Right forelimb (tissue), 1 donor: ENCODE measurements at regions not wholly inside any gene's neighbourhood (a gene's known extent, or its start where the extent isn't known, plus 50 kb on each side); places are given as distances from the start of the nearest gene placed in this dataset.
"Not testable (repeated sequence)": the region's sequence is repeated elsewhere in the genome, so short reads cannot be mapped to it uniquely, and the experiment has no call there.

Experiments
- DNase-seq: peaks from one replicate; pipeline ENCODE4 v3.0.0-alpha.2; 2018

- no peak for DNase-seq
Observed at GRCh38 chr3:89946884-89947283, 839.5 kb downstream of the EPHA3 start.

- DNase-seq: no peak
Observed at GRCh38 chr3:89947337-89947954, 840.0 kb downstream of the EPHA3 start.

- no peak for DNase-seq
Observed at GRCh38 chr3:89948008-89948407, 840.6 kb downstream of the EPHA3 start.

GRCh38 chr3:89950772-89951171 is 843.4 kb downstream of the EPHA3 start:
- DNase-seq: no peak

- DNase-seq: no peak
Observed at GRCh38 chr3:89954137-89954536, 846.7 kb downstream of the EPHA3 start.

GRCh38 chr3:89955156-89955555 is 847.7 kb downstream of the EPHA3 start:
- DNase-seq: no peak

GRCh38 chr3:89957451-89957850 is 850.0 kb downstream of the EPHA3 start:
- no peak for DNase-seq

- not testable (repeated sequence) for DNase-seq
Observed at GRCh38 chr3:89958163-89958562, 850.7 kb downstream of the EPHA3 start.

GRCh38 chr3:89964347-89964746 is 856.9 kb downstream of the EPHA3 start:
- no peak for DNase-seq

GRCh38 chr3:89966877-89967665 is 859.6 kb downstream of the EPHA3 start:
- DNase-seq: peak; percentile 52

- no peak for DNase-seq
Observed at GRCh38 chr3:89971329-89971728, 863.9 kb downstream of the EPHA3 start.

- DNase-seq: no peak
Observed at GRCh38 chr3:89973156-89973555, 865.7 kb downstream of the EPHA3 start.

- no peak for DNase-seq
Observed at GRCh38 chr3:89974903-89975519, 867.6 kb downstream of the EPHA3 start.

- no peak for DNase-seq
Observed at GRCh38 chr3:89983449-89983848, 876.0 kb downstream of the EPHA3 start.

GRCh38 chr3:90005281-90005847 is 897.9 kb downstream of the EPHA3 start:
- DNase-seq: no peak

GRCh38 chr3:90007778-90008499 is 900.5 kb downstream of the EPHA3 start:
- DNase-seq: no peak

- DNase-seq: no peak
Observed at GRCh38 chr3:90010341-90010740, 902.9 kb downstream of the EPHA3 start.

GRCh38 chr3:90011131-90011530 is 903.7 kb downstream of the EPHA3 start:
- no peak for DNase-seq

GRCh38 chr3:90011596-90011995 is 904.2 kb downstream of the EPHA3 start:
- no peak for DNase-seq

- no peak for DNase-seq
Observed at GRCh38 chr3:90011996-90012395, 904.6 kb downstream of the EPHA3 start.

- DNase-seq: no peak
Observed at GRCh38 chr3:90015688-90016356, 908.4 kb downstream of the EPHA3 start.

GRCh38 chr3:90016555-90016954 is 909.1 kb downstream of the EPHA3 start:
- DNase-seq: no peak

GRCh38 chr3:90018779-90019178 is 911.4 kb downstream of the EPHA3 start:
- no peak for DNase-seq
